HFFc6 (cell line): ENCODE measurements at regions not wholly inside any gene's neighbourhood (a gene's known extent, or its start where the extent isn't known, plus 50 kb on each side); places are given as distances from the start of the nearest gene placed in this dataset.

ENCODE experiments used
- DNase-seq: peaks from one replicate; pipeline ENCODE4 v3.0.0-alpha.2; 2018
- H3K27ac Mint-ChIP-seq: 2 replicates; pipeline ENCODE4 v1.8.0; 2020; ENCODE audit warnings: mild to moderate bottlenecking, mixed read lengths
- H3K27me3 Mint-ChIP-seq: 2 replicates; pipeline ENCODE4 v1.8.0; 2021; ENCODE audit warnings: mild to moderate bottlenecking, moderate library complexity, mixed read lengths; ENCODE audit not compliant: insufficient read depth
- H3K36me3 Mint-ChIP-seq: 2 replicates; pipeline ENCODE4 v1.8.0; 2021; ENCODE audit warnings: low read depth, mixed read lengths
- H3K4me1 Mint-ChIP-seq: 2 replicates; pipeline ENCODE4 v1.8.0; 2020; ENCODE audit warnings: low read depth, mixed read lengths
- H3K4me3 Mint-ChIP-seq: 2 replicates; pipeline ENCODE4 v1.8.0; 2020; ENCODE audit warnings: mild to moderate bottlenecking, moderate library complexity, mixed read lengths
- H3K9me3 Mint-ChIP-seq: 2 replicates; pipeline ENCODE4 v1.8.0; 2020; ENCODE audit warnings: mild to moderate bottlenecking, mixed read lengths
- CTCF ChIP-seq: fragments of 200-600 bp; sonication (generic); IDR thresholded peaks from 2 replicates; pipeline ENCODE4 v1.5.0; 2021; ENCODE audit warnings: antibody characterized with exemption, mild to moderate bottlenecking

DNA sequence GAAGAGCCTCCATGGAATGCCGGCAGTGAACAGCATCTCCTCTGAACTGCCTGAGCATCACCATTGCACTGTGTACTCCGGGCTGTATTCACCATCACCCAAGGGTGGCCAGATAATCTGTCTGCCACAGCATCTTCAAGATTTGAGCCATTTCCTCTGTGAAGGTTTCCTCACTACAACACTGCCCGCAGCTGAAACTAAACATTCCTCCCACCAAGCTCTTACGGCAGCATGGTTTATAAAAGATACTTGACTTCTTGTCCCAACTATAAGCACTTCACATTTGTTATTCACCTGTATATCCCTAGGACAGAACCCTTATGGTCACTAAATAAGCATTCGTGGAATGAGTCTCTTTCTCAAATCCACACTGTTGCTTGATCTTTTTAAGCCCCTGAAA is 125.9 kb downstream of the SST start:
- Mint-ChIP-seq H3K9me3 (no peaks in the 10 kb centered on the region), H3K27me3 (no peaks in the 10 kb centered on the region; the same call in 1 of the 2 replicates), H3K36me3 (no peaks in the 10 kb centered on the region), H3K4me1 (no peaks in the 10 kb centered on the region), H3K27ac (no peak overlapping the region), H3K4me3 (no peak overlapping the region)
- DNase-seq = no peak
- TF ChIP-seq CTCF = no peak

- H3K4me3 Mint-ChIP-seq = no peak overlapping the region
- no peaks in the 10 kb centered on the region for H3K4me1 Mint-ChIP-seq
- no peak overlapping the region for H3K27ac Mint-ChIP-seq
- TF ChIP-seq CTCF = no peak
- H3K36me3 Mint-ChIP-seq = no peaks in the 10 kb centered on the region
- H3K9me3 Mint-ChIP-seq = no peaks in the 10 kb centered on the region
- no peak for DNase-seq
- H3K27me3 Mint-ChIP-seq = no peaks in the 10 kb centered on the region
These were observed 129.3 kb downstream of the SST start for GRCh38 chr3:187540847-187541246.

- Mint-ChIP-seq H3K27ac (no peak overlapping the region), H3K27me3 (peaks cover 5% of the 10 kb centered on the region), H3K36me3 (no peaks in the 10 kb centered on the region), H3K4me3 (no peak overlapping the region), H3K4me1 (no peaks in the 10 kb centered on the region), H3K9me3 (no peaks in the 10 kb centered on the region)
- TF ChIP-seq CTCF = no peak
- no peak for DNase-seq
These were observed 134.0 kb downstream of the SST start for GRCh38 chr3:187536185-187536584.

DNA sequence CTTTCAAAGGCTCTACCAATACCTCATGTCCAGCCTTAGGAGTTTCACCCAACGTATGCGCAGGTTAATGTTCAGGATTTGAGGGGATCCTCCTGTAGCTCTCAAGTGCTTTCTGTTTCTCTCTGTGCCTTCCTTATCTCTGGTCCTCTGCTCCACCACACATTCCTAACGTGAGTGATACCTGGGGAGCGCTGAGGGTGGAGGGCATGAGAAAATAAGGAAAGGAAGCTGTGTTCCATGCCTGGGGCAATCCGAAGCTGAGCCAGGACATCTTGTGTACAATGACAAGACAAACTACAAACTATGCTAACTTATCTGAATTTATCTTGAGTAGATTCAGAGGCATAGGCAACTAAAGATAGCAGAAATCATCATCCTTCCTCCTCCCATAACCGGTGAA is 136.4 kb downstream of the SST start:
- Mint-ChIP-seq H3K27ac (no peak overlapping the region), H3K36me3 (no peaks in the 10 kb centered on the region), H3K27me3 (peaks cover 7% of the 10 kb centered on the region), H3K4me3 (no peak overlapping the region), H3K9me3 (no peaks in the 10 kb centered on the region), H3K4me1 (no peaks in the 10 kb centered on the region)
- no peak for TF ChIP-seq CTCF
- no peak for DNase-seq

- DNase-seq = no peak
- peaks cover 7% of the 10 kb centered on the region for H3K27me3 Mint-ChIP-seq
These were observed 138.4 kb downstream of the SST start for GRCh38 chr3:187531831-187532230.

More at GRCh38 chr3:187531831-187532230, 138.4 kb downstream of the SST start:
- Mint-ChIP-seq H3K9me3 (no peaks in the 10 kb centered on the region), H3K36me3 (no peaks in the 10 kb centered on the region), H3K4me3 (no peak overlapping the region), H3K27ac (no peak overlapping the region), H3K4me1 (no peaks in the 10 kb centered on the region)
- TF ChIP-seq CTCF = no peak
